GM12878 (cell line): ENCODE measurements at regions not wholly inside any gene's neighbourhood (a gene's known extent, or its start where the extent isn't known, plus 50 kb on each side); places are given as distances from the start of the nearest gene placed in this dataset.

Experiments
- CBX5 ChIP-seq: sonication (generic); IDR thresholded peaks from 2 replicates; pipeline ENCODE4 v1.6.1; 2016; ENCODE audit warnings: low read depth, moderate library complexity, mild to moderate bottlenecking, inconsistent platforms
- CEBPB ChIP-seq, 2 experiments: fragments of 150-350 bp in 1 of 2; IDR thresholded peaks; 2 replicates each; pipeline ENCODE4 v1.6.1; 2012 to 2014; ENCODE audit warnings: low read depth in 2 of 2, low read length in 2 of 2, borderline replicate concordance in 1 of 2, inconsistent platforms in 1 of 2
- CREM ChIP-seq: IDR thresholded peaks from 2 replicates; pipeline ENCODE4 v1.6.1; 2014; ENCODE audit warnings: antibody characterized with exemption, low read depth
- PBX3 ChIP-seq: IDR thresholded peaks from 2 replicates; pipeline ENCODE4 v1.6.1; 2011; ENCODE audit warnings: mild to moderate bottlenecking, low read depth, low read length, moderate library complexity; ENCODE audit not compliant: insufficient replicate concordance
- SIX5 ChIP-seq: IDR thresholded peaks from 2 replicates; pipeline ENCODE4 v1.6.1; 2011; ENCODE audit warnings: mild to moderate bottlenecking, low read depth, low read length, moderate library complexity; ENCODE audit not compliant: severe bottlenecking
- SP1 ChIP-seq: IDR thresholded peaks from one replicate; pipeline ENCODE4 v1.6.1; 2011; ENCODE audit warnings: low read depth, low read length
- ZNF274 ChIP-seq: IDR thresholded peaks from one replicate; pipeline ENCODE4 v1.8.0; 2011; ENCODE audit not compliant: insufficient read length, insufficient read depth
- TF ChIP-seq, protein P1 (sequence below), 3 experiments: IDR thresholded peaks in 2 of 3; conservative IDR thresholded peaks in 1 of 3; 2 replicates each; pipeline ENCODE4 v1.5.1; 2011; ENCODE audit warnings: low read depth in 3 of 3, low read length in 3 of 3, mild to moderate bottlenecking in 3 of 3, control low read depth in 2 of 3, moderate library complexity in 2 of 3, inconsistent platforms in 1 of 3, mixed read lengths in 1 of 3; ENCODE audit not compliant: control insufficient read depth in 2 of 3, insufficient read depth in 1 of 3; ENCODE audit errors: extremely low read depth in 1 of 3

DNA sequence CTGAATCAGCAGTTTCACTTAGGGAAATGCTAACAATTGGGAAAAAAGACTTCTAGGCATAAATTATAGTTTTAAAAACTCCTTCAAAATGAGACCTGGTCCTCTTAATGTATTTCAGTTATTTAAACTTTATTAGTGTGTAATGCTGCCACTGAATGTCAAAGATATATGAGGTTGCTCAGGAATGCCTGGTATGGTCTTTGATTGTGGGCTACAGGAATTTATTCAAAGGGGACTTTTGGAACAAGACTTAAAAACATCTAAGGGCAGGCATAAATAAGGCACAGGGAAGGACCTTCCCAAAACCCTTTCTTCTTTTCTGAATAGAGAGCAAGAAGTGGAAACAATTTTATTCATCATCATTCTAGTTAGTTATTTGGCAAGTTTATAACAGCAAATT lies 439.1 kb downstream of the TLL1 start:
- TF ChIP-seq, protein P1, sequence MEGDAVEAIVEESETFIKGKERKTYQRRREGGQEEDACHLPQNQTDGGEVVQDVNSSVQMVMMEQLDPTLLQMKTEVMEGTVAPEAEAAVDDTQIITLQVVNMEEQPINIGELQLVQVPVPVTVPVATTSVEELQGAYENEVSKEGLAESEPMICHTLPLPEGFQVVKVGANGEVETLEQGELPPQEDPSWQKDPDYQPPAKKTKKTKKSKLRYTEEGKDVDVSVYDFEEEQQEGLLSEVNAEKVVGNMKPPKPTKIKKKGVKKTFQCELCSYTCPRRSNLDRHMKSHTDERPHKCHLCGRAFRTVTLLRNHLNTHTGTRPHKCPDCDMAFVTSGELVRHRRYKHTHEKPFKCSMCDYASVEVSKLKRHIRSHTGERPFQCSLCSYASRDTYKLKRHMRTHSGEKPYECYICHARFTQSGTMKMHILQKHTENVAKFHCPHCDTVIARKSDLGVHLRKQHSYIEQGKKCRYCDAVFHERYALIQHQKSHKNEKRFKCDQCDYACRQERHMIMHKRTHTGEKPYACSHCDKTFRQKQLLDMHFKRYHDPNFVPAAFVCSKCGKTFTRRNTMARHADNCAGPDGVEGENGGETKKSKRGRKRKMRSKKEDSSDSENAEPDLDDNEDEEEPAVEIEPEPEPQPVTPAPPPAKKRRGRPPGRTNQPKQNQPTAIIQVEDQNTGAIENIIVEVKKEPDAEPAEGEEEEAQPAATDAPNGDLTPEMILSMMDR (IDR thresholded peaks at IDR 0.05 in 2 of 3, conservative IDR thresholded peaks at IDR 0.05 in 1 of 3; ENCODE audit: control insufficient read depth in 2 of 3, extremely low read depth in 1 of 3, insufficient read depth in 1 of 3, low read depth in 3 of 3, low read length in 3 of 3), result no peak
- TF ChIP-seq PBX3, result no peak
- no peak for TF ChIP-seq CREM
- TF ChIP-seq ZNF274, result no peak
- no peak for TF ChIP-seq SP1
- no peak for TF ChIP-seq CEBPB (IDR thresholded peaks at IDR 0.05; ENCODE audit: borderline replicate concordance in 1 of 2, low read depth in 2 of 2, low read length in 2 of 2)
- no peak for TF ChIP-seq CBX5
- no peak for TF ChIP-seq SIX5
